WTC11 (cell line): ENCODE measurements at regions not wholly inside any gene's neighbourhood (a gene's known extent, or its start where the extent isn't known, plus 50 kb on each side); places are given as distances from the start of the nearest gene placed in this dataset.

ENCODE experiments used
- ATAC-seq: fragments of 200-7000 bp; cut with Tn5 transposase; 2 replicates; pipeline ENCODE4 v1.10.0; 2021; ENCODE audit warnings: mild to moderate bottlenecking, moderate library complexity
- CTCF ChIA-PET: fragments of 300-600 bp; sonication (Branson Sonifier 250); formaldehyde crosslinking; loops from one replicate; lab custom pipeline; 2021; ENCODE audit warnings: antibody characterized with exemption; lab: Charles Lee
- POLR2A ChIA-PET: fragments of 350-600 bp; sonication (Branson Sonifier 250); formaldehyde crosslinking; loops from one replicate; lab custom pipeline; 2021; ENCODE audit warnings: antibody characterized with exemption; lab: Charles Lee
- DNase-seq: peaks from one replicate; pipeline ENCODE4 v3.0.0; 2021; ENCODE audit warnings: low spot score
- H3K27ac Mint-ChIP-seq: 2 replicates; pipeline ENCODE4 v1.8.0; 2021; ENCODE audit warnings: mixed read lengths
- H3K27me3 Mint-ChIP-seq: 2 replicates; pipeline ENCODE4 v1.8.0; 2021; ENCODE audit warnings: low read depth, mild to moderate bottlenecking, moderate library complexity, mixed read lengths
- H3K36me3 Mint-ChIP-seq: 2 replicates; pipeline ENCODE4 v1.8.0; 2021; ENCODE audit warnings: mixed read lengths
- H3K4me1 Mint-ChIP-seq: 2 replicates; pipeline ENCODE4 v1.8.0; 2022; ENCODE audit warnings: mixed read lengths
- H3K4me3 Mint-ChIP-seq: 2 replicates; pipeline ENCODE4 v1.8.0; 2021; ENCODE audit warnings: mild to moderate bottlenecking, moderate library complexity, mixed read lengths
- H3K9me3 Mint-ChIP-seq: 2 replicates; pipeline ENCODE4 v1.8.0; 2021; ENCODE audit warnings: mixed read lengths
- ARID4B ChIP-seq: sonication (generic); formaldehyde crosslinking; IDR thresholded peaks from 2 replicates; pipeline ENCODE4 v1.8.0; 2023; ENCODE audit warnings: missing genetic modification reagents, mild to moderate bottlenecking, borderline replicate concordance
- ATF1 ChIP-seq: sonication (generic); formaldehyde crosslinking; IDR thresholded peaks from 2 replicates; pipeline ENCODE4 v1.8.1; 2023; ENCODE audit warnings: mild to moderate bottlenecking, moderate library complexity, missing genetic modification reagents
- ATF2 ChIP-seq: sonication (generic); formaldehyde crosslinking; IDR thresholded peaks from 2 replicates; pipeline ENCODE4 v1.8.1; 2022; ENCODE audit warnings: low read depth, missing genetic modification reagents, borderline replicate concordance
- ATF6 ChIP-seq: sonication (generic); formaldehyde crosslinking; IDR thresholded peaks from 2 replicates; pipeline ENCODE4 v1.8.1; 2023; ENCODE audit warnings: mild to moderate bottlenecking, missing genetic modification reagents
- E2F1 ChIP-seq: sonication (generic); formaldehyde crosslinking; IDR thresholded peaks from 2 replicates; pipeline ENCODE4 v1.8.0; 2022; ENCODE audit warnings: mild to moderate bottlenecking, missing genetic modification reagents
- ERG ChIP-seq: fragments of 250-450 bp; sonication (Bioruptor Pico); IDR thresholded peaks from 2 replicates; pipeline ENCODE4 v1.8.0; 2021; ENCODE audit warnings: mild to moderate bottlenecking
- ESRRA ChIP-seq: sonication (generic); formaldehyde crosslinking; IDR thresholded peaks from 2 replicates; pipeline ENCODE4 v1.8.1; 2022; ENCODE audit warnings: mild to moderate bottlenecking, missing genetic modification reagents, borderline replicate concordance
- GRHL2 ChIP-seq: fragments of 250-450 bp; sonication (Bioruptor Pico); IDR thresholded peaks from 2 replicates; pipeline ENCODE4 v1.8.0; 2022; ENCODE audit warnings: mild to moderate bottlenecking, moderate library complexity; ENCODE audit not compliant: insufficient replicate concordance, severe bottlenecking
- HMGXB4 ChIP-seq: sonication (generic); formaldehyde crosslinking; IDR thresholded peaks from 2 replicates; pipeline ENCODE4 v1.8.1; 2023; ENCODE audit warnings: mild to moderate bottlenecking, moderate library complexity, missing genetic modification reagents
- MLX ChIP-seq: sonication (generic); formaldehyde crosslinking; IDR thresholded peaks from 2 replicates; pipeline ENCODE4 v1.8.1; 2023; ENCODE audit warnings: mild to moderate bottlenecking, missing genetic modification reagents, moderate library complexity
- MXD4 ChIP-seq: fragments of 250-450 bp; sonication (Bioruptor Pico); IDR thresholded peaks from 2 replicates; pipeline ENCODE4 v1.8.0; 2021; ENCODE audit warnings: mild to moderate bottlenecking, moderate library complexity, borderline replicate concordance
- RORB ChIP-seq: fragments of 250-450 bp; sonication (Bioruptor Pico); IDR thresholded peaks from 2 replicates; pipeline ENCODE4 v1.9.0; 2021; ENCODE audit warnings: mild to moderate bottlenecking
- SMAD4 ChIP-seq: sonication (generic); formaldehyde crosslinking; IDR thresholded peaks from 2 replicates; pipeline ENCODE4 v1.8.0; 2022; ENCODE audit warnings: mild to moderate bottlenecking, missing genetic modification reagents
- USF2 ChIP-seq: sonication (generic); formaldehyde crosslinking; IDR thresholded peaks from 2 replicates; pipeline ENCODE4 v1.8.1; 2023; ENCODE audit warnings: mild to moderate bottlenecking, missing genetic modification reagents, moderate library complexity
- ZNF281 ChIP-seq: sonication (generic); formaldehyde crosslinking; IDR thresholded peaks from 2 replicates; pipeline ENCODE4 v1.8.0; 2023; ENCODE audit warnings: mild to moderate bottlenecking, missing genetic modification reagents

- TF ChIP-seq MXD4 (CRISPR knock-in tag) (no peak), ERG (CRISPR knock-in tag) (no peak), ZNF281 (CRISPR knock-in tag) (no peak), HMGXB4 (no peak), GRHL2 (CRISPR knock-in tag) (no peak), ARID4B (CRISPR knock-in tag) (no peak), MLX (CRISPR knock-in tag) (no peak), USF2 (CRISPR knock-in tag) (no peak), SMAD4 (no peak), E2F1 (CRISPR knock-in tag) (no peak), ATF1 (CRISPR knock-in tag) (no peak)
Observed at GRCh38 chr17:69802045-69802740, 272.8 kb upstream of the KCNJ16 start (continued).

- Mint-ChIP-seq H3K36me3 (no peaks in the 10 kb centered on the region), H3K9me3 (peaks cover 9% of the 10 kb centered on the region), H3K4me3 (no peak overlapping the region), H3K27me3 (no peaks in the 10 kb centered on the region), H3K4me1 (no peaks in the 10 kb centered on the region), H3K27ac (no peak overlapping the region)
- no peak for TF ChIP-seq GRHL2 (CRISPR knock-in tag)
- no peak for TF ChIP-seq ATF2 (CRISPR knock-in tag)
- TF ChIP-seq RORB (CRISPR knock-in tag), result no peak
- TF ChIP-seq ATF6, result no peak
- TF ChIP-seq ESRRA, result no peak
- POLR2A ChIA-PET, result interaction anchor here (0.6 kb wide), 1 partner anchor 302 kb away, joined by 4 read pairs; no protein-coding TSS in a partner anchor
- CTCF ChIA-PET, result no interaction called here
- DNase-seq (no peak), ATAC-seq (no peak)
Observed at GRCh38 chr17:69809331-69809730, 265.7 kb upstream of the KCNJ16 start.
